Testis (tissue), 2 donors: ENCODE measurements at regions not wholly inside any gene's neighbourhood (a gene's known extent, or its start where the extent isn't known, plus 50 kb on each side); places are given as distances from the start of the nearest gene placed in this dataset.
"Not testable (repeated sequence)": the region's sequence is repeated elsewhere in the genome, so short reads cannot be mapped to it uniquely, and the experiment has no call there.

ENCODE experiments used
- CTCF ChIP-seq, 3 experiments: fragments of 450-650 bp in 2 of 3; fragments of 200-600 bp in 1 of 3; sonication (generic) in 1 of 3; IDR thresholded peaks; one replicate each; pipeline ENCODE4 v1.5.1; 2016 to 2019; ENCODE audit warnings: antibody characterized with exemption in 3 of 3, mild to moderate bottlenecking in 2 of 3, moderate library complexity in 1 of 3
- POLR2A ChIP-seq: fragments of 450-650 bp; IDR thresholded peaks from one replicate; pipeline ENCODE4 v1.6.1; 2017; ENCODE audit warnings: antibody characterized with exemption, mild to moderate bottlenecking, moderate library complexity

DNA sequence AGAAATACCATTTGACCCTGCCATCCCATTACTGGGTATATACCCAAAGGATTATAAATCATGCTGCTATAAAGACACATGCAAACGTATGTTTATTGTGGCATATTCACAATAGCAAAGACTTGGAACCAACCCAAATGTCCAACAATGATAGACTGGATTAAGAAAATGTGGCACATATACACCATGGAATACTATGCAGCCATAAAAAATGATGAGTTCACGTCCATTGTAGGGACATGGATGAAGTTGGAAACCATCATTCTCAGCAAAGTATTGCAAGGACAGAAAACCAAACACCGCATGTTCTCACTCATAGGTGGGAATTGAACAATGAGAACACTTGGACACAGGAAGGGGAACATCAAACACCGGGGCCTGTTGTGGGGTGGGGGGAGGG is 128.0 kb upstream of the LGR5 start:
- not testable (repeated sequence) for TF ChIP-seq CTCF (IDR thresholded peaks at IDR 0.05); POLR2A
